Erythroblast (primary cell): ENCODE measurements at regions not wholly inside any gene's neighbourhood (a gene's known extent, or its start where the extent isn't known, plus 50 kb on each side); places are given as distances from the start of the nearest gene placed in this dataset.

ENCODE experiments used
- DNase-seq, 2 experiments: peaks; one replicate each; lab custom pipeline; 2025; lab: John Stamatoyannopoulos, UW
- GATA1 ChIP-seq: IDR thresholded peaks from 2 replicates; pipeline ENCODE4 v1.6.1; 2011; ENCODE audit warnings: low read depth, mild to moderate bottlenecking, control low read depth, low read length, moderate library complexity
- POLR2A ChIP-seq: IDR thresholded peaks from 2 replicates; pipeline ENCODE4 v1.6.1; 2011; ENCODE audit warnings: mild to moderate bottlenecking, low read length

GRCh38 chr20:52624281-52624680 is 347.9 kb upstream of the TSHZ2 start:
- DNase-seq, result no peak
- no peak for TF ChIP-seq GATA1
- no peak for TF ChIP-seq POLR2A

- TF ChIP-seq POLR2A (no peak), GATA1 (no peak)
- no peak for DNase-seq
These were observed 350.1 kb upstream of the TSHZ2 start for GRCh38 chr20:52622081-52622480.

- TF ChIP-seq POLR2A (no peak), GATA1 (no peak)
- no peak for DNase-seq
These were observed 350.8 kb upstream of the TSHZ2 start for GRCh38 chr20:52621401-52621800.

- TF ChIP-seq GATA1 (no peak), POLR2A (no peak)
- no peak for DNase-seq
These were observed 352.5 kb upstream of the TSHZ2 start for GRCh38 chr20:52619671-52620070.

- no peak for TF ChIP-seq GATA1
- no peak for TF ChIP-seq POLR2A
- DNase-seq, result no peak
These were observed 353.1 kb upstream of the TSHZ2 start for GRCh38 chr20:52619101-52619500.

- DNase-seq, result no peak
- no peak for TF ChIP-seq POLR2A
These were observed 355.5 kb upstream of the TSHZ2 start for GRCh38 chr20:52616629-52617028.

- no peak for TF ChIP-seq GATA1
- no peak for TF ChIP-seq POLR2A
- DNase-seq, result no peak
These were observed 357.9 kb upstream of the TSHZ2 start for GRCh38 chr20:52614051-52614863.

GRCh38 chr20:52612046-52612632 is 360.0 kb upstream of the TSHZ2 start:
- no peak for DNase-seq
- no peak for TF ChIP-seq POLR2A
- TF ChIP-seq GATA1, result no peak

- no peak for DNase-seq
- no peak for TF ChIP-seq POLR2A
These were observed 361.4 kb upstream of the TSHZ2 start for GRCh38 chr20:52610749-52611148.

GRCh38 chr20:52601295-52601971 is 370.7 kb upstream of the TSHZ2 start:
- TF ChIP-seq POLR2A, result no peak
- no peak for TF ChIP-seq GATA1
- no peak for DNase-seq

- TF ChIP-seq POLR2A, result no peak
- TF ChIP-seq GATA1, result no peak
- no peak for DNase-seq
These were observed 375.9 kb upstream of the TSHZ2 start for GRCh38 chr20:52596256-52596655.

GRCh38 chr20:52595518-52595917 is 376.6 kb upstream of the TSHZ2 start:
- DNase-seq, result no peak
- TF ChIP-seq GATA1, result no peak
- TF ChIP-seq POLR2A, result no peak

- DNase-seq, result no peak
These were observed 378.5 kb upstream of the TSHZ2 start for GRCh38 chr20:52593654-52594053.

GRCh38 chr20:52592567-52592966 is 379.6 kb upstream of the TSHZ2 start:
- DNase-seq, result no peak
- TF ChIP-seq GATA1, result no peak
- TF ChIP-seq POLR2A, result no peak

More at GRCh38 chr20:52593654-52594053, 378.5 kb upstream of the TSHZ2 start:
- TF ChIP-seq GATA1 (no peak), POLR2A (no peak)
